GM19468 (cell line): ENCODE measurements at regions not wholly inside any gene's neighbourhood (a gene's known extent, or its start where the extent isn't known, plus 50 kb on each side); places are given as distances from the start of the nearest gene placed in this dataset.

Experiments
- ATAC-seq: cut with Tn5 transposase; IDR thresholded peaks from one replicate; pipeline ENCODE4 v1.9.1; 2021; ENCODE audit warnings: mild to moderate bottlenecking, moderate library complexity, moderate number of reproducible peaks; ENCODE audit not compliant: unreplicated experiment; ENCODE audit errors: extremely low read depth

DNA sequence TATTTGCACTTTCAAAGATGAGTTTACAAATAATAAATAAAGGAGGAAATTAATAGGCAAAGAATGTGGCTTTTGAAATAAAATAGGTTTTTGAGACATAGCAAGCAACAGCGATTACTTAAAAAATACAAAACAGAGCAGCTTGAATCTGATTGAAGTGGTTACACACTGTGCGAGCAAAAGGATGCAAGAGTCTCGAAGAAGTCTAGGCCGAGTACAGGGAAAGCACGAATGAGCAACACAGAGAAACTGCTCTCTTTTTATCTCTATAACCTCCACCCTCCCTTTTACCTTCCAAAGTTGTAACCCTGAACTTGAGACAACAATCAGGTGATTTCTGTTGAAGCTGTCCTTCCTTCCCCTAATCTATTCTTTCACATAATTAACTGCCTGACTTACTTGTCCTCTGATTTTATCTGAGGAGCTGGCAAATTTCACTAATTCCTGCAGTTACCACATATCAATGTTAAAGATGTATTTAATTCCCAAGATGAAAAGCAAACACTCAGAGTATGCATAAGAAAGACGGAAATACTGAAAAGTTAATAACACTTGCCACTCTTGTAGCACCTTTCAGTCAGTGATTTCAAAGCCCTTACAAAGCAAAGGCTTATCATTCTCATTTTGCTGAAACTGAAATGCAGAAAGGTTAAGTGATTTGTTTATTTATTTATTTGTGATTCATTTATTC is 1030.1 kb downstream of the ADGRL2 start:
- ATAC-seq = no peak

GRCh38 chr1:82829527-82829926 is 1028.8 kb downstream of the ADGRL2 start:
- ATAC-seq = no peak

DNA sequence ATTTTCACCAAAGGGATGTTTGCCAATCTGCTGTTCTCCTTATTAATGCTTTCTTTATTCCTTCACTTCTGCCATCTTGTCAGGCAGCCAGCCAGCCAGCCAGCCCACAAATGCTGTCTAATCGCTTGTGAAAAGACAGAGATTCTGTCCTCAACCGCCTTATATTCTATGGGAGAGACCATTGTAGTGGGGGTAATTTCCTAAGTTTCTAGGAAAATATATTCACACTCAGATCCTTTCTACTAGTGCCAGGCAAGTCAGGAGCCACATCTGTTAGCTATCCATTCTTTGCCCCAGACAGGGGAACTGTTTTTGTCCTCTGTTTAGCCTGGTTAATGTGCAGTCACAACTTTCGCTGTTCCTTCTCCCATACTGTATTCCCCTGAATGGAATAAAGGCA is 1023.1 kb downstream of the ADGRL2 start:
- no peak for ATAC-seq

GRCh38 chr1:82820816-82821215 is 1020.1 kb downstream of the ADGRL2 start:
- ATAC-seq = no peak

DNA sequence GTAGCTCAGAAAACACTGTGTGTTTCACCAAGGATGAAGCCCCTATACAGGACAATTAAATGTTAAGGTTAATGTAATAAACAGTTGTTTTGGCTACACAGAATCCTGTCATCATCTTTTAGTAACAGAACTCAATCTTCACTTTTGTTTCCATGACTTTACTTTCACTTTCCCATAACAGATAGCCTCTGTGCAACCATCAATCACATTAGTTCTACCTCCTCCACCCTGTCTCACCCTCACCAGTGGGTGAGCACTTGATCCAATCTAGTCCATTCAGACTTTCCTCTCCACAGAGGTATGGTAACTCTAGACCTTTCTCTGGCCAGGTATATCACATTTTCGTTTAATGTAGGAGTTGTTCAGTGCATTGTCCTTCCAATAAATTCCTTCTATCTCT is 1018.5 kb downstream of the ADGRL2 start:
- no peak for ATAC-seq

GRCh38 chr1:82818586-82818985 is 1017.9 kb downstream of the ADGRL2 start:
- no peak for ATAC-seq

DNA sequence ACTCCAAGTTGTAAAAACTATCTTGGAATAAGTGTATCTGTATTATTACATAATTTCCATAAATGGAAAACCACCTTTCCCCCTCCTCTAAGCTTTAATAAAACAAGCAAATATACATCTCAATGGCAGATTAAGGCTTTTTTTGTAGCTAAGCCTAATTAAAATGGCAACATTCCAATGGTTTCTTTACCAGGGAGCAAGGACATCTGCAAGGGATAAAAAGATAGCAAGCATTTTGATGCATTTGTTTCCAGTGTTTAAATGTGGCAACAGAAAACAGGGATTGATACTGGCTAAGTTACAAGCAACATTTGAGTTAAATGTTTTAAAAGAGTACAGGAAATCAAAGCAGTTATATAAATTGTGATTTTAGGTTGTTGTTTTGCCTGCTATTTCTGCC is 1012.7 kb downstream of the ADGRL2 start:
- no peak for ATAC-seq

- no peak for ATAC-seq
Observed at GRCh38 chr1:82810601-82811000, 1009.9 kb downstream of the ADGRL2 start.

GRCh38 chr1:82807563-82807962 is 1006.8 kb downstream of the ADGRL2 start:
- ATAC-seq = no peak

- no peak for ATAC-seq
Observed at GRCh38 chr1:82806133-82806532, 1005.4 kb downstream of the ADGRL2 start.

- ATAC-seq = no peak
Observed at GRCh38 chr1:82801176-82801575, 1000.4 kb downstream of the ADGRL2 start.

DNA sequence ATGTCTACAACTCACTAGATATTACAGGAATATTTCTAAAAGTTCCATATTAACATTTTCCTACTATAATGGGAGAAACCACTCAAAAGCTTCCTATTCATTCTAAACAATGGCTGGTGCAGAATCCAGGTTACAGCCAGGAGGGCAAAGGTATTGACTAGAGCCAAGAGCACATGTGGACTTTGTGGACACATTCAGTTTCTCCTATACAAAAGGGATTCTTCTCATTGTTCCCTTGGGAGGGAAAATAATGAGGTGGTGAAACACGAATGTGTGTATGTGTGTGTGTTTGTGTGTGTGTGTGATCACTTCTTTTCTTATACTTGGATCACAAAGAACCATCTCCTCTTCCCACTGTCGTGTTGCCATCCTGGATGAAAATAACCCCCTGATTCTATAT is 1000.0 kb downstream of the ADGRL2 start:
- ATAC-seq = no peak

DNA sequence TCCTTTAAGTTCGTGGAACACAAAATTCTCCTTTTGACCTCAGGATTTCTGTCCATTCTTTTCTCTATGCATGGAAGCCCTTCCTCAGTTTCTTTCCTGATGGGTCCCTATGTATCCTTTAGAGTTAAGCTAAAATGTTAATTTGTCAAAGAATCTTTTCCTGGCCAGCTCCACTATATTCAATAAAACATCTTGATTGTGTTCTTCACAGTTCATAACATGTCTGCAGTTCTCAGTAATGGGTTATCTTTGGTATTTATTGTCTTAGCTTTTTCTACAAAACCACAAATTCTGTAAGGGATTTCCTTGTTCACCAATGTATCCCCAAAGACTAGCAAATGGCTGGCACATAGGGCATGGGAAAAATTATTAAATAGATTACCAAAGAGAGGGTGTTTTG is 998.5 kb downstream of the ADGRL2 start:
- ATAC-seq = no peak

DNA sequence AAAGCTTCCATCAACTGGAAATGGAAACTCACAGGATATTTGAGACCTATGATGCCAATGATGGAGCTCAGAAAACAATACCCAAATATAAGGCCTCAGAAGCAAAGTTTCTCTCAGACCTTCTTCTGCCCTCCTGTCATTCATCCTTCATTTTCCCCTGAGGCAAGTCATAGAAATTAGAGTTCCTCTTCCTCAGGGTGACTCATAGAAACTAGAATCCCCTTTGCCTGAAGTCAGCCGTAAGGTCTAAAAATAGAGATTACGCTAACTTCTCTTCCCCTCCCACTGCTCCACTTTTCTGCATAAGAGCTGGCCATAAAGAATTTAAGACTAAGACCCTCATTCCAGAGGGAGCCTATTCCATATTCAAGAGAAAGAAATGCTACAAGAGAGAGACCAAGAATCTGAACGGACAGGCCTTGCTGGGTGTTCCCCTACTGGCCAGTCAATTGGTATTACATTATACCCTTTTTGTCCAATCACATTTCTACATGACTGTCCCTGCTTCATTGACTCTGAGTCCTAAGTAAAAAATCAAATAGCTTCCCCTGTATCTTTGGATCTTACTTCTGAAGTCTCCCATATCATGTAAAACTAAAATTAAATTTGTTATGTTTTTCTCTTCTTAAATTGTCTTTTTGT is 994.9 kb downstream of the ADGRL2 start:
- no peak for ATAC-seq

- no peak for ATAC-seq
Observed at GRCh38 chr1:82792151-82792550, 991.4 kb downstream of the ADGRL2 start.

DNA sequence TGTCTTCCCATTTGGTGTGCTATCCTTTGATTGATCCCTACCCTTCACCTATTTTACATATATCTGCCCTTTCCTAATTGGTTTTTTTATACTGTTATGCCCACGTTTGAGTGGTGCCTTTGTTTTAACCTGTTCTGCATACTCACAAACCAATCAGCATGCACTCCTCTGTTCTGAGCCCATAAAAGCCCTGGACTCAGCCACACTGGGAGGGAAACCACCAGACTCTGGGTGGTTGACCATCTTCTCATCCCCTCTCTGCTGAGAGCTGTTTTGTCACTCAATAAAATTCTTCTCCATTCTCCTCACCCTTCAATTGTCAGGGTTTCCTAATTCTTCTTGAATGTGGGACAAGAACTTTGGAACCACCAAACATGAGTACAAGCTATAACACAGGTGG is 989.8 kb downstream of the ADGRL2 start:
- ATAC-seq = no peak

- no peak for ATAC-seq
Observed at GRCh38 chr1:82788660-82789059, 987.9 kb downstream of the ADGRL2 start.

- ATAC-seq = no peak
Observed at GRCh38 chr1:82788038-82788437, 987.3 kb downstream of the ADGRL2 start.

DNA sequence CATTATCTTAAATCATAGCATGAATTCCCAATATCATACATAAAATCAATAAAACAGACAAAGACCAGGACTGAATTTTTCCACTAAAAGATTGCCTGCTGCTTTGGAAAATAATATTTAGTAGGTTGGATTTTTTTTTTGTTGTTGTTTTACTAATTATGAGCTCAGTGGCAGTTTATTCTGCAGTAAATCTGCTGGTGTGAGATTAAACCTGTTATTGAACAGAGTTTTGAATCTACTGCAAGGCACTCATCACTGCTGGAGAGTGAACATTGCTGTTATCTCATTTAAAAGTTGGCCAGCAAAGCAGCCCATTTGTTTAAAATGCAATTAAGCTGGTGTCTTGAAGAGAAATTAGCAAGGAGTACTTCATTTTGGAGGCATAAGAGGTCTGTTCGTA is 986.1 kb downstream of the ADGRL2 start:
- no peak for ATAC-seq

DNA sequence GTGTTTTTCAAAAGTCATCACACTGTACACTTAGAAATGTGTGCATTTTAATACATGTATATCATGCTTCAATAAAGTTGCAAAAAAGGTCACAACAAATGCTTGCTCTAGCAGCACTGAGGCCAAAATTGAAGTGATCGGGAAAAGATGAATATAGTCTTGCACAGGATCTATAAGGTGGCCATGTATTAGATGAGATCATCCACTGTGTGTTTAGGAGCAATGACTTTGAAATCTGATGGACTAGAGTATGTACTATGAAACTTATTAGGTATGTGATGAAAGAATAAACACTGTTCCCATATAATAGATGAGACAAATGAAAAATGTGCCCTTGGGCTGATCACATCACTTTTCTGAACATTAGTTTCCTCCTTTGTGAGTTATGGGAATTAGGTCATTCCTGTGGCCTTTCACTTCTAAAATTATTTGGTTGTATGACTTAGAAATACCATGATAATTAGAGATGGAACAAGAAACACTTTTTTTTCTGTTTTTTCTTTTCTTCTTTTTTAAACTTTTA is 984.6 kb downstream of the ADGRL2 start:
- ATAC-seq = no peak

DNA sequence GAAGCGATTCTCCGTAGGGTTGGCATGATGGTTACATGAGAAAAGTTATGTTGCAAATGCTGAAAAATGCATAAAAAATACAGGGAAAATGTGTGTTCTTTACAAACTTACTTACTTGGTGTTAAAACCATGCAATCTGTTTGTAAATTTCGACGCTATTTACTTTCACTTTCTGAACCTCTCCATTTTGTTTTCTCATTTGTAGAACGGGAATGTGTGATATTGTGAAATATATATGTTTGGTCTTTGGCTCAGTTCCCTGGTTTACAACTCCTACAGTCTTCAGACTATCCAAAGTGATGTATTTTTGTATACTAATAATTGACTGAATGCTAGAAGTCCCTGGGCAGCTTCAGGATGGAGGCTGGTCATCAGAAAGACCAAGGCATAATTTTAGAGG is 982.3 kb downstream of the ADGRL2 start:
- no peak for ATAC-seq

- no peak for ATAC-seq
Observed at GRCh38 chr1:82782599-82782998, 981.9 kb downstream of the ADGRL2 start.
